HG02973 (cell line): ENCODE measurements at regions not wholly inside any gene's neighbourhood (a gene's known extent, or its start where the extent isn't known, plus 50 kb on each side); places are given as distances from the start of the nearest gene placed in this dataset.
"Not testable (repeated sequence)": the region's sequence is repeated elsewhere in the genome, so short reads cannot be mapped to it uniquely, and the experiment has no call there.

Source experiments
- ATAC-seq: cut with Tn5 transposase; IDR thresholded peaks from one replicate; pipeline ENCODE4 v1.9.1; 2021; ENCODE audit warnings: moderate library complexity; ENCODE audit not compliant: unreplicated experiment

- no peak for ATAC-seq
Observed at GRCh38 chr4:159410076-159410777, 307.3 kb downstream of the RAPGEF2 start.

- ATAC-seq = no peak
Observed at GRCh38 chr4:159410891-159411290, 308.0 kb downstream of the RAPGEF2 start.

GRCh38 chr4:159413306-159413943 is 310.5 kb downstream of the RAPGEF2 start:
- ATAC-seq = no peak

- ATAC-seq = no peak
Observed at GRCh38 chr4:159414305-159414704, 311.4 kb downstream of the RAPGEF2 start.

GRCh38 chr4:159416073-159416472 is 313.2 kb downstream of the RAPGEF2 start:
- no peak for ATAC-seq

GRCh38 chr4:159416996-159417395 is 314.1 kb downstream of the RAPGEF2 start:
- ATAC-seq = no peak

- ATAC-seq = no peak
Observed at GRCh38 chr4:159420162-159421057, 317.5 kb downstream of the RAPGEF2 start.

GRCh38 chr4:159421058-159421419 is 318.2 kb downstream of the RAPGEF2 start:
- ATAC-seq = not testable (repeated sequence)

- ATAC-seq = no peak
Observed at GRCh38 chr4:159422019-159422418, 319.1 kb downstream of the RAPGEF2 start.

- no peak for ATAC-seq
Observed at GRCh38 chr4:159422626-159423025, 319.7 kb downstream of the RAPGEF2 start.

- no peak for ATAC-seq
Observed at GRCh38 chr4:159425737-159426305, 322.9 kb downstream of the RAPGEF2 start.

GRCh38 chr4:159428293-159428692 is 325.4 kb downstream of the RAPGEF2 start:
- no peak for ATAC-seq

GRCh38 chr4:159428975-159429692 is 326.3 kb downstream of the RAPGEF2 start:
- no peak for ATAC-seq

GRCh38 chr4:159429693-159430035 is 326.8 kb downstream of the RAPGEF2 start:
- ATAC-seq = no peak

- ATAC-seq = no peak
Observed at GRCh38 chr4:159430896-159431295, 328.0 kb downstream of the RAPGEF2 start.

- no peak for ATAC-seq
Observed at GRCh38 chr4:159432436-159432835, 329.6 kb downstream of the RAPGEF2 start.

- no peak for ATAC-seq
Observed at GRCh38 chr4:159433337-159433736, 330.5 kb downstream of the RAPGEF2 start.

GRCh38 chr4:159434114-159434870 is 331.4 kb downstream of the RAPGEF2 start:
- ATAC-seq = no peak

GRCh38 chr4:159434871-159435241 is 332.0 kb downstream of the RAPGEF2 start:
- no peak for ATAC-seq

- ATAC-seq = no peak
Observed at GRCh38 chr4:159435561-159436023, 332.7 kb downstream of the RAPGEF2 start.
